Medulla oblongata (tissue), 1 donor: ENCODE measurements at regions not wholly inside any gene's neighbourhood (a gene's known extent, or its start where the extent isn't known, plus 50 kb on each side); places are given as distances from the start of the nearest gene placed in this dataset.
A peak's percentile ranks its signal among the peaks of the same experiment; 100 is the strongest.

Experiments
- DNase-seq: peaks from one replicate; pipeline ENCODE4 v3.0.0-alpha.2; 2015; ENCODE audit errors: extremely low spot score

GRCh38 chr18:70461323-70462077 lies 172.7 kb downstream of the SOCS6 start:
- no peak for DNase-seq

- DNase-seq: no peak
Measured at GRCh38 chr18:70459731-70460130, 170.9 kb downstream of the SOCS6 start.

GRCh38 chr18:70459251-70459650 lies 170.4 kb downstream of the SOCS6 start:
- DNase-seq: no peak

GRCh38 chr18:70457788-70458187 lies 168.9 kb downstream of the SOCS6 start:
- no peak for DNase-seq

GRCh38 chr18:70457223-70457622 lies 168.4 kb downstream of the SOCS6 start:
- DNase-seq: no peak

- DNase-seq: no peak
Measured at GRCh38 chr18:70456376-70456775, 167.5 kb downstream of the SOCS6 start.

- DNase-seq: no peak
Measured at GRCh38 chr18:70455731-70456130, 166.9 kb downstream of the SOCS6 start.

- DNase-seq: peak; percentile 89
Measured at GRCh38 chr18:70454704-70455322, 166.0 kb downstream of the SOCS6 start.

- no peak for DNase-seq
Measured at GRCh38 chr18:70453058-70453775, 164.4 kb downstream of the SOCS6 start.

GRCh38 chr18:70452501-70452900 lies 163.7 kb downstream of the SOCS6 start:
- no peak for DNase-seq

GRCh38 chr18:70450426-70451253 lies 161.8 kb downstream of the SOCS6 start:
- DNase-seq: no peak

- no peak for DNase-seq
Measured at GRCh38 chr18:70448588-70448987, 159.7 kb downstream of the SOCS6 start.

- no peak for DNase-seq
Measured at GRCh38 chr18:70446063-70446462, 157.2 kb downstream of the SOCS6 start.

- no peak for DNase-seq
Measured at GRCh38 chr18:70442933-70443332, 154.1 kb downstream of the SOCS6 start.

- no peak for DNase-seq
Measured at GRCh38 chr18:70432804-70433400, 144.1 kb downstream of the SOCS6 start.

- DNase-seq: no peak
Measured at GRCh38 chr18:70431203-70431624, 142.4 kb downstream of the SOCS6 start.

- no peak for DNase-seq
Measured at GRCh38 chr18:70430501-70431173, 141.8 kb downstream of the SOCS6 start.

- no peak for DNase-seq
Measured at GRCh38 chr18:70429847-70430500, 141.1 kb downstream of the SOCS6 start.

- no peak for DNase-seq
Measured at GRCh38 chr18:70428439-70428838, 139.6 kb downstream of the SOCS6 start.

- no peak for DNase-seq
Measured at GRCh38 chr18:70426818-70427217, 138.0 kb downstream of the SOCS6 start.
